Left kidney (tissue), 1 donor: ENCODE measurements at regions not wholly inside any gene's neighbourhood (a gene's known extent, or its start where the extent isn't known, plus 50 kb on each side); places are given as distances from the start of the nearest gene placed in this dataset.
"Not testable (repeated sequence)": the region's sequence is repeated elsewhere in the genome, so short reads cannot be mapped to it uniquely, and the experiment has no call there.

Source experiments
- DNase-seq: peaks from one replicate; pipeline ENCODE4 v3.0.0-alpha.2; 2013

- DNase-seq: no peak
Observed at GRCh38 chr11:92168936-92169335, 55.7 kb upstream of the FAT3 start.

DNA sequence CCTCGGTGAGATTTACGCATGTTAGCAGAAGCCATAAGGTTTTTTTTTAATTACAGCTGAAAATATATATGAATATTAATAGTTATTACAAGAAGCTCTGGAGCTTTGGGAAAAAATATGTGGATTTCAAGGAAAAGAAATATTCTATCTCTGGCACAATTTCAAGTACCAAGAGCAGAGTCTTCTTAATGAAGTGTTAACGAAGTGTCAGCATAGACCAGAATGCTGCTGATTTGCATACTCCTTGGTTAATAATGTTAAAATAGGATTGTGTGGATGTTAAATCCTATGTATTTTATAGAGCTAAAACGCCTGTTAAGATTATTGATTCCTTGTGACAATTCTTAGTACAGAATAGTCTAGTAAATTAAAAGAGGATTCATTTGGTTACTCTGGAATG lies 57.0 kb upstream of the FAT3 start:
- DNase-seq: no peak

DNA sequence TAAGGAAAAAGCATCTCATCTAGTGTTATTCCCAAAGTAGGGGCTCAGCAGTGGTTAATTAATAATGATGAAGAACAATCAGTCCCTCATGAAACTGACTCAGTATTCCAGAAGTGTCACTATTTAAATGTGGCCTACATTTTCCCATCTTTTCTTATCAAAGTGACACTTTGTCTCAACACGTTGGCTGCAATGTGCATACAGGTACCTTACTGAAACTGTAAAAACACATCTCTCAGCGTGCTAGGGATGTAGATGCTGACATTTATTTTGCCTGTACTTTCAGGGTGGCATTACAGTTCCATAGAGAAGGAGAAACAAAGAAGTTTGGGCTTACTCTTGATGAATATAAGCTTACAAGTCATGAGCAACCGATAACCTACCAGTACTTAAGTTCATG lies 58.3 kb upstream of the FAT3 start:
- DNase-seq: no peak

GRCh38 chr11:92163879-92164278 lies 60.7 kb upstream of the FAT3 start:
- no peak for DNase-seq

DNA sequence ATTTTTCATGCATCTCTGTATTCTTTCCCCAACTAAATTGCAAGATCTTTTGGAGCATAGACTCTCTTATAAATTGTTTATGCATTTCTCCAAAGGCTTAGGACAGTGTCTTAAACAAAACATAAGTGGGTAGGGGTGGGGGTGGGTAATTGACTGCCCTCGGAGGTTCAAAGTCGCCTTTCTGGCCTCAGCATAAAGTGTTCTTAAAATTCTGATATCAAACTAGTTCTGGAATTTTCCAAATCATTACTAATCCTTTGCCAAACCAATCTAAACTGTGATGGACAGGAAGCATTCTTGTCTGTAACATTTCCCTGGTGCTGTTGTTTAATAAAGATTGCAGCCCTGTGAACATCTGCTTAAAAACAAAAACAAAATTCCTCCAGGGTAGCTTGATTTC lies 61.8 kb upstream of the FAT3 start:
- DNase-seq: no peak

GRCh38 chr11:92159931-92160330 lies 64.7 kb upstream of the FAT3 start:
- no peak for DNase-seq

DNA sequence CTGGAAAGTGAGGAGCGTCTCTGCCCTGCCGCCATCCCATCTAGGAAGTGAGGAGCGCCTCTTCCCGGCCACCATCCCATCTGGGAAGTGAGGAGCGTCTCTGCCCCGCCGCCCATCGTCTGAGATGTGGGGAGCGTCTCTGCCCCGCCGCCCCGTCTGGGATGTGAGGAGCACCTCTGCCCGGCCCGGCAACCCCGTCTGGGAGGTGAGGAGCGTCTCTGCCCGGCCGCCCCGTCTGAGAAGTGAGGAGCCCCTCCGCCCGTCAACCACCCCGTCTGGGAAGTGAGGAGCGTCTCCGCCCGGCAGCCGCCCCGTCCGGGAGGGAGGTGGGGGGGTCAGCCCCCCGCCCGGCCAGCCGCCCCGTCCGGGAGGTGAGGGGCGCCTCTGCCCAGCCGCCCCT lies 67.2 kb upstream of the FAT3 start:
- not testable (repeated sequence) for DNase-seq

- DNase-seq: no peak
Observed at GRCh38 chr11:92154611-92155010, 70.0 kb upstream of the FAT3 start.

GRCh38 chr11:92154110-92154509 lies 70.5 kb upstream of the FAT3 start:
- DNase-seq: no peak

- DNase-seq: no peak
Observed at GRCh38 chr11:92153542-92153941, 71.1 kb upstream of the FAT3 start.

GRCh38 chr11:92152245-92152644 lies 72.4 kb upstream of the FAT3 start:
- DNase-seq: no peak

GRCh38 chr11:92149996-92150395 lies 74.6 kb upstream of the FAT3 start:
- DNase-seq: no peak

- DNase-seq: no peak
Observed at GRCh38 chr11:92141725-92142124, 82.9 kb upstream of the FAT3 start.

DNA sequence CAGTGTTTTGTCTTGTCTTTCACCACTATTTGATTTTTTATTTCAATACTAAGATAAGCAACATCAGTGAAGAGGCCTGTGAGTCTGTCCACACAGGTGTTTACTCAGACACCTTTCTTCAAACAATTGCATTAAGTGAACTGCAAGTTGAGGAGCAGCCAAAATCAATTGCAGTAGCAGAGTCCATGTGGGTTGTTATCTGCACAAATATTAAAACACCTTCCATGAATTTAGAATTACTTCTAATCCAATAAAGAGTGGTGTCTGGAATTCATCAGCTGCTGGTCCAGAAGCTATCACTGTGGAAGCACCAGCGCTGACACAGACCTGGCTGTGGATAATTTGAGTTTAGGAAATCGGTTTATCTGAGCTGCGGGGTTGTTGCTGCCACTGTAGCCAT lies 83.5 kb upstream of the FAT3 start:
- no peak for DNase-seq

GRCh38 chr11:92140021-92140420 lies 84.6 kb upstream of the FAT3 start:
- DNase-seq: no peak

DNA sequence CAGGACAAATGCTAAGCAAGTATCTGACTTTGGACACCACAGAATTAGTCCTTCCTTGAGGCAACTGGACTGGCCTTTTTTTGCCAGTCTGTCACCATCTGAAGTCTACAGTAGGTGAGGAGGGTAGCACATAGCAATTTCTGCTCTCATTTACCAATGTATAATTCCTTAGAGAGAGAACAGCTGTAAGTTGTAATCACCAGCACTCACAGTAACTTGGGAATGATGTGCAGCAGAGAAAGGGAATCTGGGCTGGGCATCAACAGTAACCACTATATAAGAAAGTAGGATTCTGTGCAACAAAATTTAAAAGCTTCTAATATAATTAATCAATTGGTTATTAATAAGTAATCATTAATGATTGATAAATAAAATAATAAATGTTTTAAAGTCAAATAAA lies 86.3 kb upstream of the FAT3 start:
- no peak for DNase-seq

DNA sequence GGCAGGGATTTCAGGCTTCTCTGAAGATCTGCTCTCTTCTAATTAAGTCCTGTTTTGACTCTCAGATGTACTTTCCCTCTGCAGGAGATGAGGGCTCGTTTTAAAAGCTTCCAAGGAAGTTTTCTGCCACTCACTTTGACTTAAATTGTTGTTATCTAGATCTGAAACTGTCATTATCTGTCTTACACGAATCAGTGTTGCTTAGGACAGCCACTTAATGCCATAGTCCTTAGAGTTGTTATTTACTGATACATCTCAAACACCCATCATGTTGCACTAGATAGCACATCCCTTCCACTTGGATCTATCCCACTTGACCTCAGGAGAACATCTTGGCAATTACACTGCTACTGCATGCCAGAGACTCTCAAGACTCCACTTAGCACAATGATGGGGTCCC lies 86.9 kb upstream of the FAT3 start:
- DNase-seq: no peak

GRCh38 chr11:92136797-92137196 lies 87.8 kb upstream of the FAT3 start:
- DNase-seq: no peak

- no peak for DNase-seq
Observed at GRCh38 chr11:92131289-92131865, 93.2 kb upstream of the FAT3 start.

DNA sequence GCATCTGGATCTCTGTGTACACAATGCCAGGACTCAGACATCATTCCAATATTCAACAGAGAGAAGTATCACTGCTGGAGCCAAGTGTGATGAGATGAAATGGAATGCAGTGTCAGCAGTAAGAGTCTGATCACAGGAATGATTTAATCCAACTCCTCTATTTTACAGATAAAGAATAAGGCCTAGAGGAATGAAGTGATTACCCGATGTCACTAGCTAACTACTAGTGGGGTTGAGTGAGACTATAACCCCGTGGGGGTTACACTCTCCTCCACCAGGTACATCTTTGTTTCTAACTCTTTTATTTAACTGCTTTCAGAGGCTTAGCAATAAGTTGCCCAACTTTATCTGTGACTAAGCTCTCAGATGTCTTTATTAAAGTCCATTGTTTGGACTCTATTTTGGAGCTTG lies 94.2 kb upstream of the FAT3 start:
- no peak for DNase-seq

DNA sequence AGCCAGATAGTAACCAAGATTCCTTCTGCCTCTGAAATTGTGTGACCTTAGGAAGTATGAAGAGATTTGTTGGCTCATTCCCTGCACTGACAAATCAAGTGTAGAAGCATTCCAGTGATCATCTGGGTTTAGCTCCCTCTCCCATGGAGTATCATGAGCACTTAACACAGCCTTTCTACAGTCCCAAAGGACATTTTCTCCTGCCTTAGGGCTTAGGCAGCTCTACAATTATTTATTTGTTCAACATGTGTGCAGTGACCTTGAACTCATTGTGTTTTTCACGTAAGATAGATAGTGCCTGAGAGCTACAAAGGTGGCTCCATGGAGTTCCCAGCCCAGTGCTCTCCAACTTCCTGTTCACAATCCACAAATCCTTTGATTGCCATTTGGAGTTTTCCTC lies 94.8 kb upstream of the FAT3 start:
- DNase-seq: no peak

DNA sequence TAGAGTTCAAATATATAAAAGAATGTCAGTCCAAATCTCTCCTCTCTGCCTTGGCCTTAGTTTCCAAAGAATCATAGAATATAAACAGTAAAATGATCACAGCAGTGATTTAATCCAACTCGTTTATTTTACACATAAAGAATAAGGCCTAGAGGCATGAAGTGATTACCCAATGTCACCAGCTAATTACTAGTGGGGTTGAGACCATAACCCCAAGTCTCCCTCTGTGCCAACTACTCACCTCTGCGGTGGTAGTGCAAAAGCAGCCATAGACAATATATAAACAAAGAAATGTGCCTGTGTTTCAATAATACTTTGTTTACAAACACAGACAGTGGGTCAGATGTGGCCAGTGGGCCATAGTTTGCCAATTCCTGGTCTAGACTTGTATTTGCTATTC lies 96.6 kb upstream of the FAT3 start:
- DNase-seq: no peak

DNA sequence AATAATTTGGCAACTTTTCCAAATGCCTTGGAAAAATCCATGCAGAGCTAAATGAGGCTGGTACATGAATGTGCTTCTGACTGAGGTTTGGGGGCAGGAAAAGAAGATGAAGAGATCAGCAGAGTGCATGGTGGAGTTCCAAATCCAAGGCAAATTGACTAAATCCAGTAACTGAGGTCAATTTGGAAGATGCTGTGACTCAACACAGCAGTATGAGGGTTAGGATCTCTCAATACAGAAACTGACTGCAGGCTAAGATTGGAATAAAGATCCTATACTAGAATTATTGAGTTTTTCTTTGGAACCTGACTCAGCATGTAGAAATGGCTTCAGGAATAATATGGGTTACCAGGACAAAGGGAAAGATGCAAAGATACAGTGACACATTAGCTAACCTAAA lies 99.3 kb upstream of the FAT3 start:
- DNase-seq: no peak

- no peak for DNase-seq
Observed at GRCh38 chr11:92123540-92123939, 101.1 kb upstream of the FAT3 start.

DNA sequence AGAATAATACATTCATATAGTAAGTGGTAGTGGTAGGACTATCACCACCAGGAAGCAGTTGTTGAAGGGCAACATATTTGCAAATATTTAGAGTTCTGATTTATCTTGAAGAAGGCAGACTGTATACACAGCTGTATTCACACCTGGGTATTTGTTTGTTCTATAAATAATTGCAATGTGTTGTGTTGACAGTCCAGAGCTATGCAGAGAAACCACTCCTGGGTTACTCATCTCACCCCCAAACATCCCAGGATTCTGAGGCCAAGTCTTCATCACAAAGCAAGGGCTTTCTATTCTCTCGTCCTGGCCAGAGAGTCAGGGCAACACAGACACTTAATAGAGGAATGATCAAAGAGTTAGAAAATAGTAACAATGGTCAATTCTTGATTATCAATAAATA lies 102.1 kb upstream of the FAT3 start:
- no peak for DNase-seq
